GM12801 (cell line): ENCODE measurements at regions not wholly inside any gene's neighbourhood (a gene's known extent, or its start where the extent isn't known, plus 50 kb on each side); places are given as distances from the start of the nearest gene placed in this dataset.

Source experiments
- CTCF ChIP-seq: IDR thresholded peaks from one replicate; pipeline ENCODE4 v1.5.1; 2011; ENCODE audit warnings: control low read depth; ENCODE audit not compliant: insufficient read length; ENCODE audit errors: extremely low read depth

GRCh38 chr6:17012421-17013225, 89.2 kb upstream of the STMND1 start:
- no peak for TF ChIP-seq CTCF

- no peak for TF ChIP-seq CTCF
Observed at GRCh38 chr6:17011985-17012384, 89.9 kb upstream of the STMND1 start.

- no peak for TF ChIP-seq CTCF
Observed at GRCh38 chr6:17007749-17008148, 94.1 kb upstream of the STMND1 start.

GRCh38 chr6:17006543-17006942, 95.3 kb upstream of the STMND1 start:
- TF ChIP-seq CTCF = no peak

GRCh38 chr6:17004269-17004668, 97.6 kb upstream of the STMND1 start:
- no peak for TF ChIP-seq CTCF

GRCh38 chr6:17002123-17002522, 99.7 kb upstream of the STMND1 start:
- no peak for TF ChIP-seq CTCF

- no peak for TF ChIP-seq CTCF
Observed at GRCh38 chr6:17001188-17001587, 100.7 kb upstream of the STMND1 start.
